ENCODE measurements at regions not wholly inside any gene's neighbourhood (a gene's known extent, or its start where the extent isn't known, plus 50 kb on each side); places are given as distances from the start of the nearest gene placed in this dataset.

DNA sequence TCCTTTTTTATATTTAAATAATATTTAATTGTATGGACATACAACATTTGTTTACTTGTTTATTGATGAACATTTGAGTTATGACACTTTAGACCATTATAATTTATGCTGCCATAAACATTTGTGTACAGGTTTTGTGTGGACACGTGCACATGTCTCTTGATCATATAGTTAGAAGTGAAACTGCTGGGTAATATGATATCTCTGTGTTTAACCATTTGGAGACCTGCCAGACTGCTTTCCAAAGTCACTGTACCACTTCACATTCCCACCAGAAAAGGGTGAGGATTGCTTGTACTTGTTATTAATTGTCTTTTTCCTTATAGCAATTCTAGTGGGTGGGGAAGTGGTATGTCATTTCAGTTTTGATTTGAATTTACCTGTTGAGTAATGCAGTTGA is 145.6 kb upstream of the KLHL1 start:
- no peaks in the 10 kb centered on the region for H3F3A ChIP-seq (ENCODE audit: low read length, unreplicated experiment)
- H4K20me1 ChIP-seq (ENCODE audit: low read length): no peaks in the 10 kb centered on the region
- intact Hi-C loops (cut with micrococcal nuclease): no loop called here
- H3K9ac ChIP-seq (ENCODE audit: low read length): no peak overlapping the region
- 0 out of 2 replicates have a peak, but pooled peaks cover 9% of the 10 kb centered on the region for H3K9me3 ChIP-seq (ENCODE audit: low read length)
- BruUV-seq (replicated peaks): no TSS peak
- no peaks in the 10 kb centered on the region; the same call in 1 of the 2 replicates for H3K36me3 ChIP-seq (ENCODE audit: low read depth, low read length)
- H3K4me2 ChIP-seq (ENCODE audit: low read length): peak overlapping the region; percentile 17; the same call in 1 of the 2 replicates
- H3K27me3 ChIP-seq (ENCODE audit: low read length): no peaks in the 10 kb centered on the region
- POLR2A ChIA-PET (ENCODE audit: unreplicated experiment): no interaction called here
- no peaks in the 10 kb centered on the region for H3K79me2 ChIP-seq (ENCODE audit: low read length)
- H3K9me2 ChIP-seq (replicated peaks; ENCODE audit: low read length): no peaks in the 10 kb centered on the region
- H2AFZ ChIP-seq (ENCODE audit: low read length): no peak overlapping the region
- ATAC-seq (no peak), DNase-seq (peak; percentile 23)
- CTCF ChIA-PET: no interaction called here
- no peak for TF ChIP-seq EZH2phosphoT487 (IDR thresholded peaks at IDR 0.05; ENCODE audit: borderline replicate concordance, low read length)
- TF ChIP-seq EZH2 (IDR thresholded peaks at IDR 0.05; ENCODE audit: low read length, unreplicated experiment): no peak
- TF ChIP-seq, protein P1, sequence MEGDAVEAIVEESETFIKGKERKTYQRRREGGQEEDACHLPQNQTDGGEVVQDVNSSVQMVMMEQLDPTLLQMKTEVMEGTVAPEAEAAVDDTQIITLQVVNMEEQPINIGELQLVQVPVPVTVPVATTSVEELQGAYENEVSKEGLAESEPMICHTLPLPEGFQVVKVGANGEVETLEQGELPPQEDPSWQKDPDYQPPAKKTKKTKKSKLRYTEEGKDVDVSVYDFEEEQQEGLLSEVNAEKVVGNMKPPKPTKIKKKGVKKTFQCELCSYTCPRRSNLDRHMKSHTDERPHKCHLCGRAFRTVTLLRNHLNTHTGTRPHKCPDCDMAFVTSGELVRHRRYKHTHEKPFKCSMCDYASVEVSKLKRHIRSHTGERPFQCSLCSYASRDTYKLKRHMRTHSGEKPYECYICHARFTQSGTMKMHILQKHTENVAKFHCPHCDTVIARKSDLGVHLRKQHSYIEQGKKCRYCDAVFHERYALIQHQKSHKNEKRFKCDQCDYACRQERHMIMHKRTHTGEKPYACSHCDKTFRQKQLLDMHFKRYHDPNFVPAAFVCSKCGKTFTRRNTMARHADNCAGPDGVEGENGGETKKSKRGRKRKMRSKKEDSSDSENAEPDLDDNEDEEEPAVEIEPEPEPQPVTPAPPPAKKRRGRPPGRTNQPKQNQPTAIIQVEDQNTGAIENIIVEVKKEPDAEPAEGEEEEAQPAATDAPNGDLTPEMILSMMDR (conservative IDR thresholded peaks at IDR 0.05; ENCODE audit: low read depth, low read length): no peak
- H3K4me3 ChIP-seq (ENCODE audit: low read length): no peak overlapping the region
- peaks cover 9% of the 10 kb centered on the region for H3K4me1 ChIP-seq (ENCODE audit: insufficient read depth, low read length)
- 0 out of 2 replicates have a peak overlapping the region, but pooled peaks have one; percentile 16 for H3K27ac ChIP-seq (ENCODE audit: low read length)

DNA sequence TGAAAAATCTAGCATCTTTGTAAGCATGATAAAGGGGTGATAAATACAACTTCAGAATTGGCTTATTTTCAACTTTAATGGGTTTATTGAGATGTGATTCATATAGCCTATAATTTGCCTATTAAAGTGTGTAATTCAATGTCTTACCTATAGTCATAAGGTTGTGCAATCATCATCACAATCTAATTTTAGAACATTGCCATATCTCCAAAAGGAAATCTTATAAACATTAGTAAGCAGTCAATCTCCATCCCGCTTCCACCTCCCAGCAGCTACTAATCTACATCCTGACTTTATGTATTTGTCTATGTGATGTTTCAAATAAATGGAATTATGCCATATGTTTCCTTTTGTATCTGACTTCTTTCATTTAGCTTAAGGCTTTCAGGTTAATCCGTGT is 145.2 kb upstream of the KLHL1 start:
- H3K4me1 ChIP-seq (ENCODE audit: insufficient read depth, low read length): peaks cover 13% of the 10 kb centered on the region
- DNase-seq (peak; percentile 41), ATAC-seq (0 out of 2 replicates have a peak, but pooled peaks have one; percentile 13)
- POLR2A ChIA-PET (ENCODE audit: unreplicated experiment): no interaction called here
- H3K9ac ChIP-seq (ENCODE audit: low read length): no peak overlapping the region
- no peaks in the 10 kb centered on the region; the same call in 1 of the 2 replicates for H3K36me3 ChIP-seq (ENCODE audit: low read depth, low read length)
- H3K9me3 ChIP-seq (ENCODE audit: low read length): 0 out of 2 replicates have a peak, but pooled peaks cover 9% of the 10 kb centered on the region
- H3F3A ChIP-seq (ENCODE audit: low read length, unreplicated experiment): no peaks in the 10 kb centered on the region
- 0 out of 2 replicates have a peak overlapping the region, but pooled peaks have one; percentile 16 for H3K27ac ChIP-seq (ENCODE audit: low read length)
- no peak overlapping the region for H2AFZ ChIP-seq (ENCODE audit: low read length)
- no peaks in the 10 kb centered on the region for H3K9me2 ChIP-seq (replicated peaks; ENCODE audit: low read length)
- H3K27me3 ChIP-seq (ENCODE audit: low read length): no peaks in the 10 kb centered on the region
- no peaks in the 10 kb centered on the region for H3K79me2 ChIP-seq (ENCODE audit: low read length)
- no peak overlapping the region for H3K4me3 ChIP-seq (ENCODE audit: low read length)
- no peaks in the 10 kb centered on the region for H4K20me1 ChIP-seq (ENCODE audit: low read length)
- H3K4me2 ChIP-seq (ENCODE audit: low read length): no peak overlapping the region
- TF ChIP-seq EZH2 (IDR thresholded peaks at IDR 0.05; ENCODE audit: low read length, unreplicated experiment) (no peak), EZH2phosphoT487 (IDR thresholded peaks at IDR 0.05; ENCODE audit: borderline replicate concordance, low read length) (no peak)
- TF ChIP-seq, protein P1 (conservative IDR thresholded peaks at IDR 0.05; ENCODE audit: low read depth, low read length): no peak
- BruUV-seq (replicated peaks): no TSS peak
- CTCF ChIA-PET: no interaction called here
- intact Hi-C loops (cut with micrococcal nuclease): no loop called here

DNA sequence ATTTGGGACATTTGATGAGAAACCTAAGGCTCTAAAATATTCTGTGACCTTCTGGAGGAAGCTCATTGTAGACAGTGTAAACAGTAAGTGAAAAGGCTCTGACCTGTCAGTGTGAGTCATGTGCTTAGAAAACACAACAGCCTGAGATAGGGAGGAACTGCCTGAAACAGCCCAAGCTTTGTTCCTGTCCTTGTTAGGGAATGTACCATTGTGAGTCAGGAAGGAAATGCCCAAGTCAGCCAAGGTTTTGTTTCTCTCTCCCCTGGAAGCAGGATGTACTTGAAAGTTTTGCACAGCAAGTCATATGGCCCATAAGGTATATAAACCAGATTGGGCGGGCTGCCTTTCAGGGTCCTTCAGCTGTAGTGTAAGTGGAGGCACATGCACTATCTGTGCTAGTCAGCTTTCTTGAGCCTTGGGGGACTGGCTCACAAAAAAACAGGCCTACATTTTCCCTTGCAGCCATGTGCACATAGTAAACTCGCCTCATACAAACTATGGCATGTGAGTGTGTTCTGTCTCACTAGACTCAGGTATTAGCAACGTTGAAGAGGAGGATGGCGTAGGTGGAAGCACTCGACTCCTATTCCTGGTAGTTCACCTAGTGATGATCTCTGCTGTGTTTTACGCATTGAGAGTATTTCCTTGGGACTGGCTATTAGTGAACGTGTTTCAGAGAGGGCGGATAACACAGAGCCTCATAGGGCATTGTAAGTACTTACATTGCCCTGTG is 141.2 kb upstream of the KLHL1 start:
- ChIA-PET POLR2A (ENCODE audit: unreplicated experiment) (interaction anchor here (0.6 to 0.7 kb wide), 2 partner anchors 174 to 305 kb away, joined by 3 to 4 read pairs; no protein-coding TSS in a partner anchor), CTCF (no interaction called here)
- Histone ChIP-seq H3K9ac (ENCODE audit: low read length) (no peak overlapping the region), H3F3A (ENCODE audit: low read length, unreplicated experiment) (no peaks in the 10 kb centered on the region), H3K79me2 (ENCODE audit: low read length) (no peaks in the 10 kb centered on the region), H3K9me3 (ENCODE audit: low read length) (0 out of 2 replicates have a peak, but pooled peaks cover 9% of the 10 kb centered on the region), H3K4me3 (ENCODE audit: low read length) (no peak overlapping the region), H3K36me3 (ENCODE audit: low read depth, low read length) (no peaks in the 10 kb centered on the region; the same call in 1 of the 2 replicates), H3K4me2 (ENCODE audit: low read length) (no peak overlapping the region), H2AFZ (ENCODE audit: low read length) (no peak overlapping the region), H3K9me2 (replicated peaks; ENCODE audit: low read length) (no peaks in the 10 kb centered on the region), H3K27ac (ENCODE audit: low read length) (peak overlapping the region; percentile 85), H3K27me3 (ENCODE audit: low read length) (no peaks in the 10 kb centered on the region), H3K4me1 (ENCODE audit: insufficient read depth, low read length) (peaks cover 15% of the 10 kb centered on the region), H4K20me1 (ENCODE audit: low read length) (no peaks in the 10 kb centered on the region)
- BruUV-seq (replicated peaks): no TSS peak
- peak; percentile 78 for DNase-seq
- intact Hi-C loops (cut with micrococcal nuclease): no loop called here
- TF ChIP-seq EZH2phosphoT487 (IDR thresholded peaks at IDR 0.05; ENCODE audit: borderline replicate concordance, low read length): no peak
- ATAC-seq: peak; percentile 99
